Esophagus muscularis mucosa (tissue), 4 donors: ENCODE measurements at regions not wholly inside any gene's neighbourhood (a gene's known extent, or its start where the extent isn't known, plus 50 kb on each side); places are given as distances from the start of the nearest gene placed in this dataset.
"Not testable (repeated sequence)": the region's sequence is repeated elsewhere in the genome, so short reads cannot be mapped to it uniquely, and the experiment has no call there.

Source experiments
- DNase-seq: peaks from one replicate; pipeline ENCODE4 v3.0.0-alpha.2; 2017; ENCODE audit errors: extremely low spot score
- H3K27ac ChIP-seq, 4 donors: fragments of 200-600 bp; sonication (generic); replicated peaks in 1 of 4; 1 replicate in 3 of 4; 2 replicates in 1 of 4; pipeline ENCODE4 v1.5.1; 2016 to 2019; ENCODE audit warnings: mild to moderate bottlenecking in 1 of 4
- H3K27me3 ChIP-seq, 4 donors: fragments of 200-600 bp; sonication (generic); one replicate each; pipeline versions ENCODE4 v1.5.1 to v1.6.0; 2016 to 2019
- H3K36me3 ChIP-seq, 4 donors: fragments of 200-600 bp; sonication (generic); one replicate each; pipeline ENCODE4 v1.5.1; 2016 to 2019
- H3K4me1 ChIP-seq, 4 donors: fragments of 200-600 bp; sonication (generic); one replicate each; pipeline ENCODE4 v1.5.1; 2016 to 2019
- H3K4me3 ChIP-seq, 4 donors: fragments of 200-600 bp; sonication (generic); 1 replicate in 2 of 4; 2 replicates in 2 of 4; pipeline ENCODE4 v1.5.1; 2016 to 2019; ENCODE audit warnings: mild to moderate bottlenecking in 4 of 4, moderate library complexity in 1 of 4
- H3K9me3 ChIP-seq, 4 donors: fragments of 200-600 bp; sonication (generic); 1 replicate in 3 of 4; 2 replicates in 1 of 4; pipeline ENCODE4 v1.5.1; 2016 to 2019
- EP300 ChIP-seq: sonication (generic); formaldehyde crosslinking; IDR thresholded peaks from one replicate; pipeline ENCODE4 v1.6.1; 2017; ENCODE audit warnings: antibody characterized with exemption
- POLR2A ChIP-seq: fragments of 450-650 bp; IDR thresholded peaks from one replicate; pipeline ENCODE4 v1.6.1; 2017; ENCODE audit warnings: antibody characterized with exemption, moderate library complexity, mild to moderate bottlenecking, low read depth
- POLR2AphosphoS5 ChIP-seq, 2 donors: sonication (generic); formaldehyde crosslinking; IDR thresholded peaks; one replicate each; pipeline ENCODE4 v1.6.1; 2017; ENCODE audit warnings: antibody characterized with exemption in 2 of 2
- WGBS: methylation state at CpG from one replicate; pipeline ENCODE4 v1.1.5; 2018; 5-methylcytosine and 5-hydroxymethylcytosine counted together
- intact Hi-C: fragments of 100-400 bp; cut with DNase I; formaldehyde crosslinking; loops from one replicate; pipeline ENCODE4 v1.15.1; 2023
- TF ChIP-seq, protein P1 (sequence below), 3 experiments: fragments of 200-600 bp in 2 of 3; fragments of 450-650 bp in 1 of 3; sonication (generic) in 2 of 3; IDR thresholded peaks; one replicate each; pipeline ENCODE4 v1.5.1; 2017 to 2019; ENCODE audit warnings: antibody characterized with exemption in 3 of 3, mild to moderate bottlenecking in 2 of 3, moderate library complexity in 1 of 3

DNA sequence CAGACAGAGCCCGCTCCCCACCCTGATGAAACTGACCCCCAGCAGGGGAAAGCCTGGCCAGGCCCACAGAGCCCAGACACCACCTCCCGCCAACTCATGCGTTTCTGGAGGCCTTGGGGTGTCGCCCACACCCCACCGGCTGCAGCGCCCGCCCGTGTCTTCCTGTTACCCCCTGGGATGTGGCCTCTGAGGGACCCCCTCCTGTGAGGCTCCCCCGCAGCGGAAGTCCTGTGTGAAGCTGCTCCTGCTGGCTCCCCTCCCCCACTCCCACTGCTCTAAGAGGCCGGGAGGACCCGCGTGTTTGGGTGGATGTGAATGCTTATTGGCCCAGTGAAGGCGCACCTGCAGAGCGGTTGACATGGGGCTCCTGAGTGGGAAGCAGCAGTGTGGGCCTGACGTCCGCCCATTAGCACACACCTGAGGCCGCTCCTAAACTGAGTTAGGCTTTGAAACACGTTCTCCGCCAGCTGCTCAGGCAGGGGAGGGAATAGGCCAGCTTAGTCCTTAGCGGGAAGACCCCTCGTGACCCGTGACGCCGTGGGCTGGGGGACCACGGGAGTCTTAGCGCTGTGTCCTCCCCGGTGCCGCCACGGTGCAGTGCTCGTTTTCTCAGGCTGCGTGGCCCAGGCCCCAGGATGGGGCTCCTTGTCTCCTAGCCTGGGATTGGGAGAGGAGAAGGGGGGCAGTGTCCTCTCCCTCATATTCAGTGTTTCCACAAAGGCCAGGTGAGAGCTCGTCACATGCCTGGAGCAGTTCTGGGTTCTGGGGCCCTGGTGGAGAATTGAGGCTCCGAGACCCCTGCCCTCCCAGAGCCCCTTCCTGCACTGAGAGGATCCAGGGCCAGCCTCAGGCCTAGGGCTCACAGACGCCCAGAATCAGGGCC is 323.4 kb upstream of the SFSWAP start:
- Histone ChIP-seq H3K27me3 (peaks cover 0 to 81% (median 0%) of the 10 kb centered on the region in 4 donors), H3K4me3 (no peak overlapping the region), H3K36me3 (no peaks in the 10 kb centered on the region), H3K9me3 (no peaks in the 10 kb centered on the region), H3K4me1 (peaks cover 0 to 2% (median 0%) of the 10 kb centered on the region in 4 donors), H3K27ac (no peak overlapping the region)
- intact Hi-C loops, result no loop called here
- DNase-seq, result no peak
- 64% methylated on average over 25 of the region's 35 CpGs for WGBS
- no peak for TF ChIP-seq POLR2AphosphoS5 (IDR thresholded peaks at IDR 0.05)
- TF ChIP-seq POLR2A, result no peak
- TF ChIP-seq EP300, result no peak
- TF ChIP-seq, protein P1, sequence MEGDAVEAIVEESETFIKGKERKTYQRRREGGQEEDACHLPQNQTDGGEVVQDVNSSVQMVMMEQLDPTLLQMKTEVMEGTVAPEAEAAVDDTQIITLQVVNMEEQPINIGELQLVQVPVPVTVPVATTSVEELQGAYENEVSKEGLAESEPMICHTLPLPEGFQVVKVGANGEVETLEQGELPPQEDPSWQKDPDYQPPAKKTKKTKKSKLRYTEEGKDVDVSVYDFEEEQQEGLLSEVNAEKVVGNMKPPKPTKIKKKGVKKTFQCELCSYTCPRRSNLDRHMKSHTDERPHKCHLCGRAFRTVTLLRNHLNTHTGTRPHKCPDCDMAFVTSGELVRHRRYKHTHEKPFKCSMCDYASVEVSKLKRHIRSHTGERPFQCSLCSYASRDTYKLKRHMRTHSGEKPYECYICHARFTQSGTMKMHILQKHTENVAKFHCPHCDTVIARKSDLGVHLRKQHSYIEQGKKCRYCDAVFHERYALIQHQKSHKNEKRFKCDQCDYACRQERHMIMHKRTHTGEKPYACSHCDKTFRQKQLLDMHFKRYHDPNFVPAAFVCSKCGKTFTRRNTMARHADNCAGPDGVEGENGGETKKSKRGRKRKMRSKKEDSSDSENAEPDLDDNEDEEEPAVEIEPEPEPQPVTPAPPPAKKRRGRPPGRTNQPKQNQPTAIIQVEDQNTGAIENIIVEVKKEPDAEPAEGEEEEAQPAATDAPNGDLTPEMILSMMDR (IDR thresholded peaks at IDR 0.05), result no peak

DNA sequence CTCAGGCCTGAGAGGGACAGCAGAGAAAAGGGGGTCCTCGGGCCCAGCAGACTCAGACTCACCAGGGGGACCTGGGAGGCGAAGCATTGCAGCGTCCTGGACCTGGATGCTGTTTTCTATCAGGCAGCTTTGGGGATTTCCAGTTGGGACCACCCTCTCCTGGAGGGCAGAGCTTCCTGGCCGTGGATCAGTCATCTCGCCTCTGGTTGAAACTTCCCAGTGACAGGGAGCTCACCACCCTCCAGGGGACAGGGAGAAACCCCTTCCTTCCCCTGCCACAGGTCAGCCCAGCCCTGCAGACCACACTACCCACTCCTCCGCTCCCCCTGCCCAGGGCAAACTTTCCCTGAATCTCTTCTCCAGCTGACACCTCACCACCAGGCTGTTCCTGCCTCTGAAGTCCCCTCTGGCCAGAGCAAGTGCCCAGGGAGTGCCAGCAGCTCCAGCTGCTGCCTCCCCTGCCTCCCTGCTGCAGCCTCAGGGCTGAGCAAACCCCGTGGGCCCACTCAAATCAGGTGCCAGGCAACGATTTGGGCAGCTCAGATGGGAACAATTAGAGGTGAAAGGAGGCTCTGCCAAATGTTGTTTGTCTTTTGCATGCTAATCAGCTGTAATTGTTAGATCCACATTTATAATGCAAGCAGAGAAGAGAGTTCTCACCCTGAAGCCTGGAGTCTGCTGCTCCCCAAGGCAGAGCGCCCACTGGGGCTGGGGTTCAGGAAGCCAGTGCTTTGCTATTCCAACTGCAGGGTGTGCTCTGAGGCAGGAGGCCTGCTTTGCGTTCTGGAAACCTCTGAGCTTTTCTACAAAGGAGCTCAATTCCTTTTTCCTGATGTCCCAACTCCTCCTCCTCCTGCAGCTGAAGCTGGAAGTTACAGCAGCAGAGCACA is 322.5 kb upstream of the SFSWAP start:
- H3K27me3 ChIP-seq, result peaks cover 0 to 75% (median 0%) of the 10 kb centered on the region in 4 donors
- H3K4me3 ChIP-seq, H3K36me3 ChIP-seq, H3K4me1 ChIP-seq, intact Hi-C loops, H3K9me3 ChIP-seq, H3K27ac ChIP-seq, DNase-seq: not testable (repeated sequence)
- WGBS, result 67% methylated on average over 6 of the region's 10 CpGs

DNA sequence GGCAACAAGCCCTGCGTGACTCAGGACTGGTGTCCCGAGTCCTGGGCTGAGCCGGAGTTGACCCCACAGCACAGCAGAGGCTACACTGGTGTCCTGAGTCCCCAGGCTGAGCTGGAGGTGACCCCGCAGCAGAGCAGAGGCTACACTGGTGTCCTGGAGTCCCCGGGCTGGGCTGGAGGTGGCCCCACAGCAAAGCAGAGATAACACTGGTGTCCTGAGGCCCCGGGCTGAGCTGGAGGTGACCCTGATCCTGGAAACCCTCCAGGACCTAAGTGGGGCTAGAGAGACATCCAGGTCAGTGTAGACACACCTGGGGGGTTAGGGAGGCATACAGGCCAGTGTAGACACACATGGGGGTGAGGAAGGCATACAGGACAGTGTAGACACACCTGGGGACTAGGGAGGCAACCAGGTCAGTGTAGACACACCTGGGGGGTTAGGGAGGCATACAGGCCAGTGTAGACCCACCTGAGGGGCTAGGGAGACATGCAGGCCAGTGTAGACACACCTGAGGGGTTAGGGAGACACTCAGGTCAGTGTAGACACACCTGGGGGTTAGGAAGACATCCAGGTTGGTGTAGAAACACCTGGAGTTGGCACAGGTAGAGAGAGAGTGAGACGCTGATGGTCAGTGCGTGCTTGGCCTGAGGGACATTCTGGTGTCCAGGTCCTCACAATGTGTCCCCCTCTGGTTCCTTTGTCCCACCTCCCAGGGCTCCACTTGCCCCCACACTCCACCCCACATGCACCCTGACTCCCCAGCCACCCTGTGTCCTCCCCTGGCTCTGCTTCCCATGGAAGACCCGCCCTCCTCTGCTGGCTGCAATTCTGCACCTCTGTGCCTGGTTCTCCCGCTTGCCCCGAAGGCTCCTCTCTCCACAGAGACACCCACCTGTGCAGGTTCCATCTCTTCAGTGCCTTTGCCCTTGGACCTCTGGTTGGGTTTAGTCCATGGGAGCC is 321.6 kb upstream of the SFSWAP start:
- DNase-seq, result no peak
- peaks cover 0 to 2% (median 0%) of the 10 kb centered on the region in 4 donors for H3K4me1 ChIP-seq
- H3K27me3 ChIP-seq, result peaks cover 0 to 66% (median 0%) of the 10 kb centered on the region in 4 donors
- intact Hi-C loops, result no loop called here
- no peaks in the 10 kb centered on the region for H3K36me3 ChIP-seq
- TF ChIP-seq POLR2AphosphoS5 (IDR thresholded peaks at IDR 0.05) (no peak), POLR2A (no peak), EP300 (no peak)
- TF ChIP-seq, protein P1 (IDR thresholded peaks at IDR 0.05), result no peak
- WGBS, result 88% methylated on average over 10 of the region's 11 CpGs
- H3K27ac ChIP-seq, result no peak overlapping the region
- no peaks in the 10 kb centered on the region for H3K9me3 ChIP-seq
- H3K4me3 ChIP-seq, result no peak overlapping the region

GRCh38 chr12:131390412-131391334 is 320.2 kb upstream of the SFSWAP start:
- 49% methylated on average over 18 of the region's 19 CpGs for WGBS
- intact Hi-C loops, result no loop called here
- Histone ChIP-seq H3K27me3 (peaks cover 0 to 53% (median 0%) of the 10 kb centered on the region in 4 donors), H3K27ac (no peak overlapping the region), H3K4me3 (no peak overlapping the region), H3K9me3 (no peaks in the 10 kb centered on the region), H3K4me1 (peaks cover 0 to 2% (median 0%) of the 10 kb centered on the region in 4 donors), H3K36me3 (no peaks in the 10 kb centered on the region)
- no peak for TF ChIP-seq POLR2AphosphoS5 (IDR thresholded peaks at IDR 0.05)
- no peak for TF ChIP-seq POLR2A
- TF ChIP-seq, protein P1 (IDR thresholded peaks at IDR 0.05), result no peak
- no peak for TF ChIP-seq EP300
- DNase-seq, result no peak
